ENCODE measurements at regions not wholly inside any gene's neighbourhood (a gene's known extent, or its start where the extent isn't known, plus 50 kb on each side); places are given as distances from the start of the nearest gene placed in this dataset.

DNA sequence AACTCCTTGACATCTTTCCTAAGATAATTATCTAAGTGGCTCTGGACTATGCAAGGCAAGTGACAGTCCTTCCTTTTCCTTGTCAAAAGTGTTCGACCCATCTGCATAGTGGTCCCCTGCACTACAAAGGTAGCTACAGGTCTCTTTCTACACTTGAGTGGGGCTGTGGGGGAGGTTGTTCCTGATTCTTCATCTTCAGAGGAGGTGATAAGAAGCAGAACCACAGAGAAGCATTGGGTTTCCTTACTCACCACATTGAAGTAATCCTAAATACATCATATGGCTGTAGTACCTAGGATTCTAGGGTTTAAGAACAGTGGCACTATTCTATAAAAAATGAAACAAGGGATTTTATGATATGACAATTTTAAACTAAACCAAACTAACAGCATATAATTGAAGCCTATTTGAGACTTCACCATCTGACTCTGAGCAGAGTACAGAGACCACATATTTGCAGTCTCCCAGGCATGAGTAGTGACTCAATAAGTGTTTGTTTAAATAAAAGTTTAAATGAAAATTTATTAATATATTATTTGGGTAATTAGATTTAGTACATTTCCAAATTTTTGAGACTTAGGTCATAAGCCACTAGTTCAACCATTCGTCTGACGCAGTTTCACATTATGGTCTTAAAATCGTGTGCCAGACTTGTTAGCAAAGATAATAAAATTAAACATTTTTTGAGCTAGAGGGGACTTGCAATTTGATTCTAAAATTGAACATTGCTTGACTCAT is 54.9 kb upstream of the NEK7 start:
- TF ChIP-seq, protein P1, sequence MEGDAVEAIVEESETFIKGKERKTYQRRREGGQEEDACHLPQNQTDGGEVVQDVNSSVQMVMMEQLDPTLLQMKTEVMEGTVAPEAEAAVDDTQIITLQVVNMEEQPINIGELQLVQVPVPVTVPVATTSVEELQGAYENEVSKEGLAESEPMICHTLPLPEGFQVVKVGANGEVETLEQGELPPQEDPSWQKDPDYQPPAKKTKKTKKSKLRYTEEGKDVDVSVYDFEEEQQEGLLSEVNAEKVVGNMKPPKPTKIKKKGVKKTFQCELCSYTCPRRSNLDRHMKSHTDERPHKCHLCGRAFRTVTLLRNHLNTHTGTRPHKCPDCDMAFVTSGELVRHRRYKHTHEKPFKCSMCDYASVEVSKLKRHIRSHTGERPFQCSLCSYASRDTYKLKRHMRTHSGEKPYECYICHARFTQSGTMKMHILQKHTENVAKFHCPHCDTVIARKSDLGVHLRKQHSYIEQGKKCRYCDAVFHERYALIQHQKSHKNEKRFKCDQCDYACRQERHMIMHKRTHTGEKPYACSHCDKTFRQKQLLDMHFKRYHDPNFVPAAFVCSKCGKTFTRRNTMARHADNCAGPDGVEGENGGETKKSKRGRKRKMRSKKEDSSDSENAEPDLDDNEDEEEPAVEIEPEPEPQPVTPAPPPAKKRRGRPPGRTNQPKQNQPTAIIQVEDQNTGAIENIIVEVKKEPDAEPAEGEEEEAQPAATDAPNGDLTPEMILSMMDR (conservative IDR thresholded peaks at IDR 0.05) = no peak
- no peak for DNase-seq
- Mint-ChIP-seq H3K27ac (no peak overlapping the region), H3K9me3 (no peaks in the 10 kb centered on the region), H3K36me3 (ENCODE audit: insufficient read depth in 1 of 3, low read depth in 3 of 3) (no peaks in the 10 kb centered on the region), H3K4me1 (peaks cover 2 to 6% of the 10 kb centered on the region in 2 experiments), H3K27me3 (ENCODE audit: low read depth) (no peaks in the 10 kb centered on the region), H3K4me3 (no peak overlapping the region)
- no peak overlapping the region for H3K18ac ChIP-seq (ENCODE audit: insufficient read length, low read depth, low read length)
- H2BK12ac ChIP-seq (ENCODE audit: insufficient read length, low read depth, low read length) = no peak overlapping the region
- no peak overlapping the region for H3K9ac ChIP-seq (ENCODE audit: extremely low read depth, insufficient read length, low read length)
- H2BK120ac ChIP-seq (ENCODE audit: low read depth, low read length, poor library complexity, severe bottlenecking) = no peak overlapping the region
- no peak overlapping the region for H2BK20ac ChIP-seq (ENCODE audit: low read depth, low read length, poor library complexity, severe bottlenecking)
- H3K9me3 ChIP-seq (ENCODE audit: control insufficient read depth, low read depth, low read length) = no peaks in the 10 kb centered on the region
- no peak overlapping the region for H2BK5ac ChIP-seq (ENCODE audit: insufficient read length, low read length)
- H3K4ac ChIP-seq (ENCODE audit: low read depth, low read length) = no peak overlapping the region
- H3K27me3 ChIP-seq (ENCODE audit: insufficient read depth, low read length) = no peaks in the 10 kb centered on the region
- no peaks in the 10 kb centered on the region for H3K23me2 ChIP-seq (ENCODE audit: insufficient read length, low read depth, low read length, poor library complexity, severe bottlenecking)
- H4K20me1 ChIP-seq (ENCODE audit: control insufficient read depth, insufficient read depth, insufficient read length) = no peaks in the 10 kb centered on the region
- no peak overlapping the region for H3K56ac ChIP-seq (ENCODE audit: insufficient read length, low read depth, low read length)
- H3K4me2 ChIP-seq (ENCODE audit: insufficient read depth, insufficient read length, low read length) = no peak overlapping the region
- H2AK5ac ChIP-seq (ENCODE audit: insufficient read length, low read length) = no peak overlapping the region
- no peak overlapping the region for H2BK15ac ChIP-seq (ENCODE audit: low read depth, low read length)
- no peak overlapping the region for H4K8ac ChIP-seq (replicated peaks; ENCODE audit: insufficient read length, low read depth, low read length)
- no peak overlapping the region for H4K5ac ChIP-seq (ENCODE audit: insufficient read length, low read depth, low read length)
- H3K79me2 ChIP-seq (ENCODE audit: insufficient read depth, low read length) = no peaks in the 10 kb centered on the region
- H4K91ac ChIP-seq (ENCODE audit: insufficient read length, low read depth, low read length) = no peak overlapping the region
- H3K4me1 ChIP-seq (ENCODE audit: insufficient read depth, low read length) = peaks cover 1% of the 10 kb centered on the region
- H3K79me1 ChIP-seq (ENCODE audit: insufficient read depth, low read depth, low read length, poor library complexity, severe bottlenecking) = no peaks in the 10 kb centered on the region
- no peak overlapping the region for H3K23ac ChIP-seq (ENCODE audit: insufficient read length, low read depth, low read length)
- no CpG with 5 or more reads among the region's 4 CpGs for WGBS (ENCODE audit: extremely low coverage, insufficient read length, low lambda C conversion rate)
- no peak overlapping the region for H3K27ac ChIP-seq (ENCODE audit: insufficient read length, low read depth, low read length)
- H2AFZ ChIP-seq (ENCODE audit: low read length) = no peak overlapping the region
- H3T11ph ChIP-seq (ENCODE audit: low read length) = no peak overlapping the region
- no peak overlapping the region for H3K14ac ChIP-seq (ENCODE audit: insufficient read depth, low read length)
